Inferior parietal cortex (tissue), 1 donor: ENCODE measurements at regions not wholly inside any gene's neighbourhood (a gene's known extent, or its start where the extent isn't known, plus 50 kb on each side); places are given as distances from the start of the nearest gene placed in this dataset.

Experiments used
- DNase-seq: peaks from one replicate; pipeline ENCODE4 v3.0.0-alpha.2; 2016; ENCODE audit errors: extremely low spot score

- DNase-seq = no peak
These were observed 257.2 kb upstream of the ARID1B start for GRCh38 chr6:156519940-156520339.

- no peak for DNase-seq
These were observed 260.1 kb upstream of the ARID1B start for GRCh38 chr6:156517088-156517487.

GRCh38 chr6:156515242-156515641 lies 261.9 kb upstream of the ARID1B start:
- no peak for DNase-seq

- no peak for DNase-seq
These were observed 263.7 kb upstream of the ARID1B start for GRCh38 chr6:156513504-156513903.

- DNase-seq = no peak
These were observed 265.6 kb upstream of the ARID1B start for GRCh38 chr6:156511570-156511969.

GRCh38 chr6:156511051-156511450 lies 266.1 kb upstream of the ARID1B start:
- DNase-seq = no peak

- DNase-seq = no peak
These were observed 266.9 kb upstream of the ARID1B start for GRCh38 chr6:156510242-156510641.

GRCh38 chr6:156509496-156509895 lies 267.7 kb upstream of the ARID1B start:
- no peak for DNase-seq

GRCh38 chr6:156508923-156509322 lies 268.3 kb upstream of the ARID1B start:
- no peak for DNase-seq

GRCh38 chr6:156508126-156508525 lies 269.1 kb upstream of the ARID1B start:
- peak; percentile 67 for DNase-seq

GRCh38 chr6:156507656-156508055 lies 269.5 kb upstream of the ARID1B start:
- DNase-seq = peak; percentile 36

- DNase-seq = peak; percentile 9
These were observed 270.1 kb upstream of the ARID1B start for GRCh38 chr6:156507106-156507505.

GRCh38 chr6:156502969-156503504 lies 274.1 kb upstream of the ARID1B start:
- no peak for DNase-seq

- DNase-seq = no peak
These were observed 279.6 kb upstream of the ARID1B start for GRCh38 chr6:156497618-156498017.

- no peak for DNase-seq
These were observed 289.3 kb upstream of the ARID1B start for GRCh38 chr6:156487877-156488276.

- no peak for DNase-seq
These were observed 292.0 kb upstream of the ARID1B start for GRCh38 chr6:156485150-156485549.

- no peak for DNase-seq
These were observed 302.6 kb upstream of the ARID1B start for GRCh38 chr6:156474507-156475120.

- no peak for DNase-seq
These were observed 306.2 kb upstream of the ARID1B start for GRCh38 chr6:156471000-156471399.

- no peak for DNase-seq
These were observed 312.9 kb upstream of the ARID1B start for GRCh38 chr6:156464100-156464878.

GRCh38 chr6:156461647-156462046 lies 315.5 kb upstream of the ARID1B start:
- no peak for DNase-seq

GRCh38 chr6:156457601-156458000 lies 319.6 kb upstream of the ARID1B start:
- DNase-seq = no peak

GRCh38 chr6:156455847-156456246 lies 321.3 kb upstream of the ARID1B start:
- no peak for DNase-seq

- no peak for DNase-seq
These were observed 322.3 kb upstream of the ARID1B start for GRCh38 chr6:156454867-156455266.
